GM21423 (cell line): ENCODE measurements at regions not wholly inside any gene's neighbourhood (a gene's known extent, or its start where the extent isn't known, plus 50 kb on each side); places are given as distances from the start of the nearest gene placed in this dataset.

Source experiments
- ATAC-seq: cut with Tn5 transposase; IDR thresholded peaks from one replicate; pipeline ENCODE4 v1.9.1; 2021; ENCODE audit warnings: mild to moderate bottlenecking, moderate library complexity; ENCODE audit not compliant: unreplicated experiment

DNA sequence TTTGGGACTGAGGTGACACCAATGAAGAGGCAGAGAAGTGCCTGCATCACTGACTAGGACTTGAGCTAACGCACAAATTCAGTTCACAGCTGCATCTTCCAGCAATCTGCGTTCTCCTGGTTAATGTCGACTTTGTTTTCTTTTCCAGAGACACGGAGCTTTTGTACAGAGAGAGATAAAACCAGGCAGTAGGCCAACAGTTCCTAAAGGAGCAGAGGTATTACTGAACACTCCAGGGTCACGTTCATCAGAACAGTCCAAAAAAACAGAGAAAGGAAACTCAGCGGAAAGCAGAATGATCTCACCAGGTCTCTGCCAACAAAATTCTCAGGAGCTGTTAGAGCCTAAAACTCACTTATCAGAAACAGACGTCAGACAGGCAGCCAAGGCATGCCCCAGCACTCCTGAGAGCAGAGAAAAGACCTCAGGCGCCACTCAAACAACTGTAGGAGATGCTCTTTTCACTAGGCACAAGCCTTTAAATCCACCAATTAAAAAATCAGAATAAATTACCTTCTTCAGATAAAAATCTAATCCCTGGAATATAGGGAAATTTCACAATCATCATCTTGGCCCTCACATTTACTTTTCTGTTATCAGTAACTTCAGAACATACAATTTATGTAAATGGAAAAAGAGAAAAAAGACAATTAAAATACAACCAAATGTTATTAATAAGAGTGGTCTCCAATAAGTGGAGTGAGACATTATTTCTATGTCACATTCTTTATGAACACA lies 95.9 kb upstream of the SPTBN1 start:
- no peak for ATAC-seq

GRCh38 chr2:54364409-54364808 lies 91.7 kb upstream of the SPTBN1 start:
- ATAC-seq, result no peak

- no peak for ATAC-seq
Observed at GRCh38 chr2:54365661-54366060, 90.5 kb upstream of the SPTBN1 start.

- ATAC-seq, result no peak
Observed at GRCh38 chr2:54366487-54367280, 89.4 kb upstream of the SPTBN1 start.

DNA sequence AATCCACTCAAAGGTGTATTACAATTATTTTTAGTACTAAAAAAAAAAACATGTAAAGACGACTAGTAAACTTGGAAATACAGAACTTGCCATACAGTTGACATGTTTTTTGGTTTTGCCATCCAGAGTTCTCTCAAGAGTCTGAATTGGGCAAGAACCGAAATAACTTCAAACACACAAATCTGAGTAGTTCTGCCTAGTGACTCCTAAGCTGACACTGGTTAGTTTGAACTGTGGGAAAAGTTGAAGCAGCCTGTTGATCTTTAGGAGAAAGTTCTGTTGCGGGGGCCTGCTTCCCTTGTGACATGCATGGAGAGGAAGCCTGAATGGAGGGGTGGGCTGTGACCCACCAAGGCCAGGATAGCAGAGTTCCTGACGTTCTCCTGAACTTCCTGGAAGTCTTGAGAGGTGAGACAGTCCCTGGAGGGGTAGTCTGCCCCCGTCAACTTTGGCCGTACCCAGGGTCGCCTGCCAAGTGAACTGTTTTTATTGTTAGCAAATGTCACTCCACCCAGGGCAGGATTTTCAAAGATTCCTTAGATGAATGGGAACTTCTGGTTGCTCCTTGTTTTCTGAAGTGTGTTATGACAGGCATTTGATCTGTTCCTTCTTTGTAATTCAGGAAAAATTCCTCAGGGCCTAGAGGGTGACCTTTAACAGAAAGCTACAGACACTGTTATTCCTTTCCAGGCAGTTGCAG lies 85.6 kb upstream of the SPTBN1 start:
- no peak for ATAC-seq

DNA sequence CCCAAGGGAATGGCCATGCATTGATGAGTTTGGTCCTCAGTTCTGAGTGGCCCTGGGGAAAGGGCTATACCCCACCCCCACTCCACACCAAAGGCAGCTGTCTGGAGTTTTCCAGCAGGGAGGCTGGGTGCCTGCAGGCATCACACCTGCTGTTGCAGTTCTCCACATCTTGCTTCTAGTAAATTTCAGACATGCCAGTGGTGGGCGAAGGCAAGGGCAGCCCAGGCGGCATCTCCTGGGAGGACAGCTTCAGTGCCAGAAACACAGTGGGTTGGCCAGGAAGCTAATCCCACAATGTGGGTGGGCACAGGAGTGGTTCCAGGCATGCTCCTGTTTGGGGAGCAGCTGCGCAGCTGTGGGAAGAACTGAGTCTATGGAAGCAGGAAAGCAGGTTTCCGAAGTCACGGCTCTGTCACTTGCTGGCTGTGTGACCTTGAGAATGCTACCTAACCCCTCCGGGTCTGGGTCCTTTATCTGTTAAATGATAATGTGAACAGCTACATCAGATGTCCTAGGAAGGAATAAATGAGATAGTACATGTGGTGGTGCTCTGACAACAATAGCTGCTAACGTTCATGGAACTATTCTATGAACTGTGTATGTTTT lies 84.6 kb upstream of the SPTBN1 start:
- no peak for ATAC-seq

- no peak for ATAC-seq
Observed at GRCh38 chr2:54372361-54372760, 83.8 kb upstream of the SPTBN1 start.

GRCh38 chr2:54373855-54374254 lies 82.3 kb upstream of the SPTBN1 start:
- no peak for ATAC-seq

GRCh38 chr2:54374591-54375364 lies 81.3 kb upstream of the SPTBN1 start:
- no peak for ATAC-seq

- ATAC-seq, result no peak
Observed at GRCh38 chr2:54377451-54377850, 78.7 kb upstream of the SPTBN1 start.

- ATAC-seq, result no peak
Observed at GRCh38 chr2:54377901-54378493, 78.1 kb upstream of the SPTBN1 start.

DNA sequence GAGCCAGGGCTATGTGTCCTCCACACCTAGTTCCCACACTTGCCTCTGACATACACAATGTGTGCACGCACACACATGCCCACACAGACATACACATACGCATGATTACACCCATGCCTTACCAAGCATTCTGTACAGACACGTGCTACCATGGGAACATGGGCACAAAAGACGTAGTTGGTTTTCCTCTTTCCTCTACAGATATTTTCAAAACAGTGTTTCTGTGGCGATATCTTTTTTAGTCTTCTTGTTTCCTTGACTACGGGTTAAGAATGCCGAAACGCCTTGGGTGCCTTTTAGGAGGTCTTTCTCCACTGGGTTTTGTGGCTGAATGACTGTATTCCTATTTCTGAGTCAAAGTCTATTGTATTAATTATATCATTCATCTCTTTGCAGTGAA lies 75.5 kb upstream of the SPTBN1 start:
- ATAC-seq, result no peak

DNA sequence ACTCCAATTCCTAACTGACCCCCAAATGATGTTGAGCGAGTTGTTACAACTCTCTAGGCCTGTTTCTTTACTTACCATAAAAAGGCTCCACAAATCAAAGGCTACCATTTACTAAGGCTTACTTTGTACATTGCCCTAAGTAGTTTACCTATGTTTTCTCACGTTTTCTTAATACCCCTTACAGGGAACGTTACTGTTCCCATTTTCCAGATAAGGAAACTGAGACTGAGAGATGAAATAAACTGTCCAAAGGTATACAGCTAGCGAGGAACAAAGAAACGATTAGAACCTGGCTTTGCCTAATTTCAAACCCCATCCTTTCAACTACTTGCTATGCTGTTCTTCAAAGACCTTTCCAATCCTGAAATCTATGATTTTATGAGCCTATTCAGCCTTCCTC lies 74.8 kb upstream of the SPTBN1 start:
- no peak for ATAC-seq

DNA sequence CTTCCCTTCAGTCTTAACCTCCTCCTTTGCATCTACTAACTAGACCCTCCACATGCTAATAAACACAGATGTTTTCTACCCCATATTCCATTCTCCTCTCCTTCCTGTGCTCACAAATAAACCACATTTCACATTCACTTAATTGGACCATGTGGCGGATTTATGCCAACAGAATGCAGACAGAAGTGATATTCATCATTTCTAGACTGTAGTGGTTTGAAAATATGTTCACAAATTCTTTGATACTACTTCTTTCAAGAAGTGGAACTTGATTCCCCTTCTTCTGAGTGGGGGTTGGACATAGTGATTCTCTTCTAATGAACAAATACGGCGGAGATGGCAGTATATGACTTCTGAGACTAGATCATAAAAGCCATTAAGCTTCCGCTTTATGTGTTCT lies 73.5 kb upstream of the SPTBN1 start:
- no peak for ATAC-seq

- ATAC-seq, result no peak
Observed at GRCh38 chr2:54384301-54385203, 71.6 kb upstream of the SPTBN1 start.

DNA sequence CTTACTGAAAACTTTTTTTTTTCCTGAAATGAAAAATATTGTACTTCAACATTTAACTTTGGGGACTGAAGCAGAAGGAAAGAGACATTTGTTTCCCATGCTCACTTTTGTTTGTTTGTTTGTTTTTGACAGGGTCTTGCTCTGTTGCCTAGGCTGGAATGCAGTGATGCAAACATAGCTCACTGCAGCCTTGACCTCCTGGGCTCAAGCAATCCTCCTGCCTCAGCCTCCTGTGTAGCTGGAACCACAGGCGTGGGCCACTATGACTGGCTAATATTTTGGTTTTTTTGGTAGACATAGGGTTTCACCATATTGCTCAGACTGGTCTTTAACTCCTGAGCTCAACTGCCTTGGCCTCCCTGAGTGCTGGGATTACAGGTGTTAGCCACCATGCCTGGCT lies 70.9 kb upstream of the SPTBN1 start:
- no peak for ATAC-seq

GRCh38 chr2:54386585-54386984 lies 69.5 kb upstream of the SPTBN1 start:
- no peak for ATAC-seq

- ATAC-seq, result no peak
Observed at GRCh38 chr2:54387059-54387991, 68.8 kb upstream of the SPTBN1 start.
